Adrenal gland (tissue), 5 donors: ENCODE measurements at regions not wholly inside any gene's neighbourhood (a gene's known extent, or its start where the extent isn't known, plus 50 kb on each side); places are given as distances from the start of the nearest gene placed in this dataset.

Source experiments
- POLR2A ChIP-seq, 2 donors: fragments of 450-650 bp; IDR thresholded peaks; one replicate each; pipeline ENCODE4 v1.6.1; 2017; ENCODE audit warnings: antibody characterized with exemption in 2 of 2, mild to moderate bottlenecking in 2 of 2, moderate library complexity in 1 of 2
- TF ChIP-seq, protein P1 (sequence below), 6 experiments: fragments of 450-650 bp in 4 of 6; fragments of 200-600 bp in 2 of 6; sonication (generic) in 1 of 6; IDR thresholded peaks; 1 replicate in 5 of 6; 2 replicates in 1 of 6; pipeline versions ENCODE4 v1.5.1 to v1.8.0; 2016 to 2021; ENCODE audit warnings: antibody characterized with exemption in 6 of 6, mild to moderate bottlenecking in 2 of 6, moderate library complexity in 1 of 6
- donor health status: DM: no; HTN: no; CAD: no.

DNA sequence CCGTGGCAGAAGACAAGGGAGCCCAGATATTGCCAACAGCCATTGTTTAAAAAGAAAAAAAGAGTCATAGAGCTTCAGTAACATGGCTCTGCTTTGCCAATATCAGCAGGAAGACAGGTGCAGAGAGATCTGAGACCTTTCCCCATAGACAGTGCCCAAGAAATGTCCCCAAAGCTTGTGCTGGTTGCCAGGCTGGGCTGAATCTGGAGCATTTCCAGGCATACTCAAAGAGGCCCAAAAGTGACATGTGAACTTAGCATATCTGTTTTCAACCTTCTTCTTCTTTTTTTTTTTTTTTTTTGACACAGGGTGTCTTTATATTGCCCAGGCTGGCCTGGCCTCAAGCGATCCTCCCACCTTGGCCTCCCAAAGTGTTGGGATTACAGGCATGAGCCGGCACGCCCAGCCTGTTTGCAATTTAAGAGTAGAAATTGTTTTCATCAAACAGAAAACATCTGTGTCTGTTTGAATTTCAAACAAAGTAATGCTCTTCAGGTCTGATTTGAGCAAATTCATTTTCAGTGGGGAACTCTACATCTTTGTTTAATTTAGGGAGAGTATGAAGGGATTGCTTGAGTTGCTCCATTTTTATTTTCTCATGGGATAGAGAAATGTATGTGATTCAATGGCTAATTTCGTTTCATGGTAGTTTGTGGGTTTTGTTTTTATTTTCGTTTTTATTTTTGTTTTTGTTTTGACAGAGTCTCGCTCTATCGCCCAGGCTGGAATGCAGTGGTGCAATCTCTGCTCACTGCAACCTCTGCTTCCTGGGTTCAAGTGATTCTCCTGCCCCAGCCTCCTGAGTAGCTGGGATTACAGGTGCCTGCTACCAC lies 56.6 kb upstream of the RBM47 start:
- TF ChIP-seq, protein P1, sequence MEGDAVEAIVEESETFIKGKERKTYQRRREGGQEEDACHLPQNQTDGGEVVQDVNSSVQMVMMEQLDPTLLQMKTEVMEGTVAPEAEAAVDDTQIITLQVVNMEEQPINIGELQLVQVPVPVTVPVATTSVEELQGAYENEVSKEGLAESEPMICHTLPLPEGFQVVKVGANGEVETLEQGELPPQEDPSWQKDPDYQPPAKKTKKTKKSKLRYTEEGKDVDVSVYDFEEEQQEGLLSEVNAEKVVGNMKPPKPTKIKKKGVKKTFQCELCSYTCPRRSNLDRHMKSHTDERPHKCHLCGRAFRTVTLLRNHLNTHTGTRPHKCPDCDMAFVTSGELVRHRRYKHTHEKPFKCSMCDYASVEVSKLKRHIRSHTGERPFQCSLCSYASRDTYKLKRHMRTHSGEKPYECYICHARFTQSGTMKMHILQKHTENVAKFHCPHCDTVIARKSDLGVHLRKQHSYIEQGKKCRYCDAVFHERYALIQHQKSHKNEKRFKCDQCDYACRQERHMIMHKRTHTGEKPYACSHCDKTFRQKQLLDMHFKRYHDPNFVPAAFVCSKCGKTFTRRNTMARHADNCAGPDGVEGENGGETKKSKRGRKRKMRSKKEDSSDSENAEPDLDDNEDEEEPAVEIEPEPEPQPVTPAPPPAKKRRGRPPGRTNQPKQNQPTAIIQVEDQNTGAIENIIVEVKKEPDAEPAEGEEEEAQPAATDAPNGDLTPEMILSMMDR (IDR thresholded peaks at IDR 0.05), result no peak
- TF ChIP-seq POLR2A (IDR thresholded peaks at IDR 0.05), result no peak
